Neural progenitor cell (in vitro differentiated cells): ENCODE measurements at regions not wholly inside any gene's neighbourhood (a gene's known extent, or its start where the extent isn't known, plus 50 kb on each side); places are given as distances from the start of the nearest gene placed in this dataset.

Experiments
- DNase-seq: peaks from one replicate; pipeline ENCODE4 v3.0.0-alpha.2; 2016; ENCODE audit warnings: low spot score
- H2AFZ ChIP-seq: fragments of 200-600 bp; sonication (generic); replicated peaks from 2 replicates; pipeline ENCODE4 v1.6.1; 2016; ENCODE audit warnings: antibody characterized with exemption
- H3F3A ChIP-seq: fragments of 200-600 bp; sonication (generic); 2 replicates; pipeline ENCODE4 v1.6.1; 2016; ENCODE audit warnings: antibody characterized with exemption, low read depth
- H3K27ac ChIP-seq: fragments of 200-600 bp; sonication (generic); 2 replicates; pipeline ENCODE4 v1.5.1; 2016; ENCODE audit warnings: mild to moderate bottlenecking
- H3K27me3 ChIP-seq: fragments of 200-600 bp; sonication (generic); 2 replicates; pipeline ENCODE4 v1.6.1; 2016; ENCODE audit warnings: mild to moderate bottlenecking, moderate library complexity
- H3K36me3 ChIP-seq: fragments of 200-600 bp; sonication (generic); 2 replicates; pipeline ENCODE4 v1.5.1; 2016
- H3K4me1 ChIP-seq: fragments of 200-600 bp; sonication (generic); 2 replicates; pipeline ENCODE4 v1.6.1; 2016; ENCODE audit warnings: mixed run types
- H3K4me2 ChIP-seq: fragments of 200-600 bp; sonication (generic); 2 replicates; pipeline ENCODE4 v1.6.1; 2016
- H3K4me3 ChIP-seq: fragments of 200-600 bp; sonication (generic); 2 replicates; pipeline ENCODE4 v1.5.1; 2016
- H3K79me2 ChIP-seq: fragments of 200-600 bp; sonication (generic); 2 replicates; pipeline ENCODE4 v1.6.1; 2016; ENCODE audit warnings: low read depth
- H3K9ac ChIP-seq: fragments of 200-600 bp; sonication (generic); 2 replicates; pipeline ENCODE4 v1.6.1; 2016
- H3K9me3 ChIP-seq: fragments of 200-600 bp; sonication (generic); 2 replicates; pipeline ENCODE4 v1.5.1; 2016; ENCODE audit warnings: low read depth
- H4K20me1 ChIP-seq: fragments of 200-600 bp; sonication (generic); 2 replicates; pipeline ENCODE4 v1.6.1; 2016; ENCODE audit warnings: low read depth
- H3K27ac Mint-ChIP-seq: 3 replicates; pipeline ENCODE4 v1.8.0; 2021; ENCODE audit warnings: mixed read lengths
- H3K27me3 Mint-ChIP-seq: 2 replicates; pipeline ENCODE4 v1.8.0; 2022; ENCODE audit warnings: low read depth, mild to moderate bottlenecking, inconsistent platforms, moderate library complexity, mixed read lengths; ENCODE audit not compliant: insufficient read depth
- H3K36me3 Mint-ChIP-seq: 3 replicates; pipeline ENCODE4 v1.8.0; 2021; ENCODE audit warnings: mixed read lengths
- H3K4me1 Mint-ChIP-seq: 3 replicates; pipeline ENCODE4 v1.8.0; 2021; ENCODE audit warnings: mixed read lengths
- H3K4me3 Mint-ChIP-seq: 3 replicates; pipeline ENCODE4 v1.8.0; 2021; ENCODE audit warnings: mild to moderate bottlenecking, moderate library complexity, mixed read lengths
- H3K9me3 Mint-ChIP-seq: 3 replicates; pipeline ENCODE4 v1.8.0; 2020; ENCODE audit warnings: mixed read lengths
- EZH2 ChIP-seq: fragments of 200-600 bp; sonication (generic); IDR thresholded peaks from 2 replicates; pipeline ENCODE4 v1.6.1; 2017; ENCODE audit warnings: antibody characterized with exemption, mild to moderate bottlenecking, moderate library complexity
- EZH2phosphoT487 ChIP-seq: fragments of 200-600 bp; sonication (generic); IDR thresholded peaks from 2 replicates; pipeline ENCODE4 v1.6.1; 2017; ENCODE audit warnings: antibody characterized with exemption
- TF ChIP-seq, protein P1 (sequence below): fragments of 200-600 bp; sonication (generic); IDR thresholded peaks from 2 replicates; pipeline ENCODE4 v1.5.1; 2017; ENCODE audit warnings: antibody characterized with exemption, mild to moderate bottlenecking

DNA sequence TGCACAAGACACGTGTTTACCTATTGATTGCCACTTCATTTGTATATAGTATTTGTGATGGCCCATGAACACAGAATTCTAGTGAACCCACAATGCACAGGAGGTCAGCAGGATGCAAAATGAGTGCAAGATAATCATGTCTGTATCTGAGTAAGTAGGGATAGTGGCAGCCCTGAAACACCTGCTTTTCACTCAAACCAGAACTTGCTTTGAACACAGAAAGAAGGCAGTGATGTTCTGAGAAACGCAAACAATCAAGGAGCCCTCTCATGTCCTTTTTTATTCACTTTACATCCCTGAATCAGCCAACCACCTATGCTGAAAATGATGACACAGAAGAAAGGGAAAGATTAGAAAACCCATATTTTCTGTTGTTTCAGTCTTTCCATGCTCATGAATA lies 170.4 kb upstream of the AVPR1A start:
- no peaks in the 10 kb centered on the region for H3F3A ChIP-seq

DNA sequence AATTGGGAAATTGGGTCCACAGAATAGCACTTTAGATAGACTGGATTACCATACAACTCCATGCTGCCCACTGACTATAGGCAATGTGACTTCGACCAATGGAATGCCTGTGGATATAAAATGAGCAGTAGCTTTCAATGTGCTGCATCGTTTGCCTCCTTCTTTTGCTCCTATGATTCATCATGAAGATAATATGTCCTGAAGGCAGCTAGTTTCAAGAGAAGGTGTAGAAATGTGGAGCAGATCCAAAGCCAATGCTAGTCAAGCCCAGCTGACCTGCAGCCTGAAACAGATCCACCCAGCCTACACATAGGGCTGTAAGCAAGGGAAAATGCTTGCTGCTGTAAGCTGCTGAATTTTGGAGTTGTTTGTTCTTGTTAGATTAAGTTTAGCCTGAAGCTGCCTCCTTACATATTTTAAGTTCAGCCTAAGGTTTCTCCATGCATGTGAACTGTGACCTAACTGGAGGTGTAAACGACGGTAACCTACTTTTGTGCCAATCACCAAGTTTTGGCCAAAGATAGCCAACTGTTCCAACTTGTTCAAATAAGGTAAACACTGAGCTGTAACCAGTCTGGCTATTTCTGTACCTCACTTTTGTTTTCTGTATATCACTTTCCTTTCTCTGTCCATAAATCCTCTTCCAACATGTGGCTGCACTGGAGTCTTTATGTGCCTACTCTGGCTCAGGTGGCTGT lies 169.1 kb upstream of the AVPR1A start:
- no peak overlapping the region for H3K27ac Mint-ChIP-seq

More for the DNA sequence above, 170.4 kb upstream of the AVPR1A start:
- H3K27ac Mint-ChIP-seq, result no peak overlapping the region
- H3K4me2 ChIP-seq, result no peak overlapping the region
- no peaks in the 10 kb centered on the region for H3K36me3 ChIP-seq
- H3K27ac ChIP-seq, result no peak overlapping the region
- H3K4me3 ChIP-seq, result no peak overlapping the region
- DNase-seq, result no peak
- H3K4me1 Mint-ChIP-seq, result no peaks in the 10 kb centered on the region
- no peaks in the 10 kb centered on the region for H3K79me2 ChIP-seq
- H3K9me3 ChIP-seq, result no peaks in the 10 kb centered on the region
- peaks cover 11% of the 10 kb centered on the region for H3K9me3 Mint-ChIP-seq
- no peaks in the 10 kb centered on the region for H3K36me3 Mint-ChIP-seq
- H3K4me3 Mint-ChIP-seq, result no peak overlapping the region
- no peaks in the 10 kb centered on the region for H3K27me3 ChIP-seq
- H3K9ac ChIP-seq, result no peak overlapping the region
- peaks cover 9% of the 10 kb centered on the region for H3K27me3 Mint-ChIP-seq
- no peak for TF ChIP-seq EZH2phosphoT487
- TF ChIP-seq EZH2, result no peak
- TF ChIP-seq, protein P1, sequence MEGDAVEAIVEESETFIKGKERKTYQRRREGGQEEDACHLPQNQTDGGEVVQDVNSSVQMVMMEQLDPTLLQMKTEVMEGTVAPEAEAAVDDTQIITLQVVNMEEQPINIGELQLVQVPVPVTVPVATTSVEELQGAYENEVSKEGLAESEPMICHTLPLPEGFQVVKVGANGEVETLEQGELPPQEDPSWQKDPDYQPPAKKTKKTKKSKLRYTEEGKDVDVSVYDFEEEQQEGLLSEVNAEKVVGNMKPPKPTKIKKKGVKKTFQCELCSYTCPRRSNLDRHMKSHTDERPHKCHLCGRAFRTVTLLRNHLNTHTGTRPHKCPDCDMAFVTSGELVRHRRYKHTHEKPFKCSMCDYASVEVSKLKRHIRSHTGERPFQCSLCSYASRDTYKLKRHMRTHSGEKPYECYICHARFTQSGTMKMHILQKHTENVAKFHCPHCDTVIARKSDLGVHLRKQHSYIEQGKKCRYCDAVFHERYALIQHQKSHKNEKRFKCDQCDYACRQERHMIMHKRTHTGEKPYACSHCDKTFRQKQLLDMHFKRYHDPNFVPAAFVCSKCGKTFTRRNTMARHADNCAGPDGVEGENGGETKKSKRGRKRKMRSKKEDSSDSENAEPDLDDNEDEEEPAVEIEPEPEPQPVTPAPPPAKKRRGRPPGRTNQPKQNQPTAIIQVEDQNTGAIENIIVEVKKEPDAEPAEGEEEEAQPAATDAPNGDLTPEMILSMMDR, result no peak
- H3K4me1 ChIP-seq, result no peaks in the 10 kb centered on the region
- no peaks in the 10 kb centered on the region for H4K20me1 ChIP-seq
- no peak overlapping the region for H2AFZ ChIP-seq

DNA sequence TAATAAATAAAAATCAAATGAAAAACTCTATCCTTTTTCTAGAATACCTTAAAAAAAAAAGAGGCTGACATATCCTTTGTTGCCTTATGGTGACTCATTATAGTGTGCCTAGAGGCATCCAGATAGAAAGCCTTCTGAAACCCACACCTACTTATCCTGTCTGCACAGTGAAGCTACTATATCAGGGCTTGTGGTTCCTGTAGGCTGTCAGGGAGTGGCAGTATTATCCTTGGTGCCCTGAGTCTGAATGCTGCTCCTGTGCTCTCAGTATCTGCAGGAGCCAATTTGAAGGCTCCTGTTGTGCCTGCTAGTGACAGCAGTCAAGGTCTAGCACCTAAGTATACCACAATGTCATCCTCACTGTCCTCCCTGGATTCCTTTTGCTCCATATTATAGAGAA lies 168.4 kb upstream of the AVPR1A start:
- Histone ChIP-seq H3K79me2 (no peaks in the 10 kb centered on the region), H3K4me2 (no peak overlapping the region), H3K27ac (no peak overlapping the region), H3K4me1 (no peaks in the 10 kb centered on the region), H3K4me3 (no peak overlapping the region), H2AFZ (no peak overlapping the region), H3K9ac (no peak overlapping the region), H3K9me3 (no peaks in the 10 kb centered on the region), H3K27me3 (no peaks in the 10 kb centered on the region), H4K20me1 (no peaks in the 10 kb centered on the region), H3F3A (no peaks in the 10 kb centered on the region), H3K36me3 (no peaks in the 10 kb centered on the region)
- DNase-seq, result no peak
- Mint-ChIP-seq H3K27ac (no peak overlapping the region), H3K27me3 (peaks cover 7% of the 10 kb centered on the region), H3K4me1 (no peaks in the 10 kb centered on the region), H3K9me3 (peaks cover 12% of the 10 kb centered on the region), H3K4me3 (no peak overlapping the region), H3K36me3 (no peaks in the 10 kb centered on the region)
- TF ChIP-seq EZH2 (no peak), EZH2phosphoT487 (no peak)
- TF ChIP-seq, protein P1, result no peak

More for the DNA sequence above, 169.1 kb upstream of the AVPR1A start:
- H3K36me3 Mint-ChIP-seq, result no peaks in the 10 kb centered on the region
- Histone ChIP-seq H4K20me1 (no peaks in the 10 kb centered on the region), H3K36me3 (no peaks in the 10 kb centered on the region), H3K4me1 (no peaks in the 10 kb centered on the region), H3K27ac (no peak overlapping the region), H2AFZ (no peak overlapping the region), H3K4me3 (no peak overlapping the region), H3K27me3 (no peaks in the 10 kb centered on the region), H3K9ac (no peak overlapping the region), H3K4me2 (no peak overlapping the region), H3F3A (no peaks in the 10 kb centered on the region), H3K9me3 (no peaks in the 10 kb centered on the region), H3K79me2 (no peaks in the 10 kb centered on the region)
- peaks cover 13% of the 10 kb centered on the region for H3K9me3 Mint-ChIP-seq
- no peak for DNase-seq
- TF ChIP-seq, protein P1, result no peak
- TF ChIP-seq EZH2 (no peak), EZH2phosphoT487 (no peak)
- peaks cover 9% of the 10 kb centered on the region for H3K27me3 Mint-ChIP-seq
- no peaks in the 10 kb centered on the region for H3K4me1 Mint-ChIP-seq
- H3K4me3 Mint-ChIP-seq, result no peak overlapping the region
